CD4-positive, alpha-beta T cell (primary cell): ENCODE measurements at regions not wholly inside any gene's neighbourhood (a gene's known extent, or its start where the extent isn't known, plus 50 kb on each side); places are given as distances from the start of the nearest gene placed in this dataset.

Experiments
- ATAC-seq: fragments of 200-7000 bp; cut with Tn5 transposase; one replicate; pipeline ENCODE4 v1.10.0; 2022; ENCODE audit warnings: mild to moderate bottlenecking; ENCODE audit not compliant: poor library complexity
- CTCF ChIA-PET: fragments of 350-600 bp; sonication (Branson Sonifier 250); formaldehyde crosslinking; loops from one replicate; lab custom pipeline; 2021; ENCODE audit warnings: antibody characterized with exemption, inconsistent platforms; lab: Charles Lee
- POLR2A ChIA-PET: fragments of 350-600 bp; sonication (Branson Sonifier 250); formaldehyde crosslinking; loops from one replicate; lab custom pipeline; 2021; ENCODE audit warnings: antibody characterized with exemption, inconsistent platforms; lab: Charles Lee
- DNase-seq, 14 experiments: peaks; one replicate each; pipeline ENCODE4 v3.0.0-alpha.2; 2013 to 2020; ENCODE audit warnings: mixed read lengths in 2 of 14
- H3K27ac ChIP-seq, 2 donors: one replicate each; pipeline versions ENCODE4 v1.5.1 to v1.7.0; 2013; ENCODE audit warnings: low read length in 2 of 2, low read depth in 1 of 2, mild to moderate bottlenecking in 1 of 2
- H3K27me3 ChIP-seq, 2 experiments: 1 replicate in 1 of 2; 2 replicates in 1 of 2; pipeline versions ENCODE4 v1.6.1 to v1.7.0; 2013; ENCODE audit warnings: low read length in 2 of 2, control low read depth in 1 of 2, mild to moderate bottlenecking in 1 of 2, moderate library complexity in 1 of 2; ENCODE audit not compliant: insufficient read depth in 2 of 2, control insufficient read depth in 1 of 2
- H3K36me3 ChIP-seq: one replicate; pipeline ENCODE4 v1.6.1; 2013; ENCODE audit warnings: low read length, control low read depth; ENCODE audit not compliant: insufficient read depth
- H3K4me1 ChIP-seq: one replicate; pipeline ENCODE4 v1.6.1; 2013; ENCODE audit warnings: low read length, control low read depth; ENCODE audit not compliant: insufficient read depth
- H3K4me3 ChIP-seq: one replicate; pipeline ENCODE4 v1.5.1; 2013; ENCODE audit warnings: mild to moderate bottlenecking, low read length, moderate library complexity
- H3K9me3 ChIP-seq, 2 experiments: 1 replicate in 1 of 2; 2 replicates in 1 of 2; pipeline versions ENCODE4 v1.6.1 to v1.7.0; 2013; ENCODE audit warnings: low read length in 2 of 2, mild to moderate bottlenecking in 2 of 2, control low read depth in 1 of 2, moderate library complexity in 1 of 2; ENCODE audit not compliant: control insufficient read depth in 1 of 2, insufficient read depth in 1 of 2
- H3K27ac Mint-ChIP-seq: one replicate; pipeline ENCODE4 v1.8.0; 2020; ENCODE audit warnings: mixed read lengths
- H3K27me3 Mint-ChIP-seq: one replicate; pipeline ENCODE4 v1.8.0; 2021; ENCODE audit warnings: mixed read lengths
- H3K36me3 Mint-ChIP-seq: one replicate; pipeline ENCODE4 v1.8.0; 2021; ENCODE audit warnings: low read depth, mixed read lengths
- H3K4me1 Mint-ChIP-seq: one replicate; pipeline ENCODE4 v1.8.0; 2021; ENCODE audit warnings: low read depth, mixed read lengths
- H3K4me3 Mint-ChIP-seq: one replicate; pipeline ENCODE4 v1.8.0; 2020; ENCODE audit warnings: mild to moderate bottlenecking, mixed read lengths
- H3K9me3 Mint-ChIP-seq: one replicate; pipeline ENCODE4 v1.8.0; 2020; ENCODE audit warnings: mixed read lengths
- CTCF ChIP-seq: fragments of 200-600 bp; IDR thresholded peaks from one replicate; pipeline ENCODE4 v1.8.0; 2022; ENCODE audit warnings: antibody characterized with exemption, mild to moderate bottlenecking
- intact Hi-C, 2 experiments: fragments of 100-400 bp; cut with DNase I in 1 of 2; cut with micrococcal nuclease in 1 of 2; formaldehyde crosslinking; loops; one replicate each; pipeline versions ENCODE4 v1.15.1 to v1.9.0; 2023 to 2025; cut with DNase I, micrococcal nuclease

GRCh38 chr13:86399572-86399971 lies 600.4 kb upstream of the SLITRK6 start:
- Mint-ChIP-seq H3K4me1 (no peaks in the 10 kb centered on the region), H3K9me3 (peaks cover 12% of the 10 kb centered on the region), H3K27me3 (no peaks in the 10 kb centered on the region), H3K4me3 (no peak overlapping the region), H3K27ac (no peak overlapping the region), H3K36me3 (no peaks in the 10 kb centered on the region)
- Histone ChIP-seq H3K9me3 (peaks cover 0 to 7% of the 10 kb centered on the region in 2 experiments), H3K4me1 (no peaks in the 10 kb centered on the region), H3K36me3 (no peaks in the 10 kb centered on the region), H3K27ac (no peak overlapping the region), H3K27me3 (no peaks in the 10 kb centered on the region), H3K4me3 (no peak overlapping the region)
- TF ChIP-seq CTCF = no peak
- ChIA-PET POLR2A (interaction anchor here (0.6 kb wide), 1 partner anchor 429 kb away, joined by 6 read pairs; no protein-coding TSS in a partner anchor), CTCF (no interaction called here)
- intact Hi-C loops = no loop called here
- DNase-seq (no peak), ATAC-seq (no peak)

GRCh38 chr13:86402500-86402899 lies 603.3 kb upstream of the SLITRK6 start:
- DNase-seq (no peak), ATAC-seq (no peak)
- Mint-ChIP-seq H3K4me1 (no peaks in the 10 kb centered on the region), H3K27me3 (no peaks in the 10 kb centered on the region), H3K9me3 (peaks cover 9% of the 10 kb centered on the region), H3K36me3 (no peaks in the 10 kb centered on the region), H3K27ac (no peak overlapping the region), H3K4me3 (no peak overlapping the region)
- Histone ChIP-seq H3K4me1 (no peaks in the 10 kb centered on the region), H3K27ac (no peak overlapping the region), H3K27me3 (no peaks in the 10 kb centered on the region), H3K4me3 (no peak overlapping the region), H3K36me3 (no peaks in the 10 kb centered on the region), H3K9me3 (peaks cover 0 to 7% of the 10 kb centered on the region in 2 experiments)
- no peak for TF ChIP-seq CTCF
- ChIA-PET POLR2A (no interaction called here), CTCF (no interaction called here)
- intact Hi-C loops = no loop called here

- H3K4me3 ChIP-seq = no peak overlapping the region
- intact Hi-C loops = no loop called here
- ATAC-seq = no peak
- Mint-ChIP-seq H3K9me3 (peaks cover 11% of the 10 kb centered on the region), H3K27me3 (no peaks in the 10 kb centered on the region), H3K27ac (no peak overlapping the region), H3K4me1 (no peaks in the 10 kb centered on the region), H3K36me3 (no peaks in the 10 kb centered on the region), H3K4me3 (no peak overlapping the region)
- H3K27ac ChIP-seq = no peak overlapping the region
- no peak for TF ChIP-seq CTCF
- no peak for DNase-seq
- H3K9me3 ChIP-seq = peaks cover 0 to 7% of the 10 kb centered on the region in 2 experiments
- no peaks in the 10 kb centered on the region for H3K4me1 ChIP-seq
- H3K27me3 ChIP-seq = no peaks in the 10 kb centered on the region
- H3K36me3 ChIP-seq = no peaks in the 10 kb centered on the region
- POLR2A ChIA-PET = no interaction called here
- CTCF ChIA-PET = no interaction called here
These were observed 604.0 kb upstream of the SLITRK6 start for GRCh38 chr13:86403181-86403580.
